Gastroesophageal sphincter (tissue), 3 donors: ENCODE measurements at regions not wholly inside any gene's neighbourhood (a gene's known extent, or its start where the extent isn't known, plus 50 kb on each side); places are given as distances from the start of the nearest gene placed in this dataset.

ENCODE experiments used
- CTCF ChIP-seq, 4 experiments: fragments of 200-600 bp in 2 of 4; fragments of 450-650 bp in 2 of 4; sonication (generic) in 1 of 4; IDR thresholded peaks; one replicate each; pipeline ENCODE4 v1.5.1; 2017 to 2019; ENCODE audit warnings: antibody characterized with exemption in 4 of 4, mild to moderate bottlenecking in 2 of 4, moderate library complexity in 2 of 4
- EP300 ChIP-seq: sonication (generic); formaldehyde crosslinking; IDR thresholded peaks from one replicate; pipeline ENCODE4 v1.6.1; 2017; ENCODE audit warnings: antibody characterized with exemption, mild to moderate bottlenecking
- POLR2A ChIP-seq, 2 donors: fragments of 450-650 bp; IDR thresholded peaks; one replicate each; pipeline ENCODE4 v1.6.1; 2017; ENCODE audit warnings: antibody characterized with exemption in 2 of 2, mild to moderate bottlenecking in 2 of 2, moderate library complexity in 1 of 2
- POLR2AphosphoS5 ChIP-seq: sonication (generic); formaldehyde crosslinking; IDR thresholded peaks from one replicate; pipeline ENCODE4 v1.6.1; 2017; ENCODE audit warnings: antibody characterized with exemption

GRCh38 chr4:116516711-116517110 is 568.7 kb downstream of the TRAM1L1 start:
- TF ChIP-seq CTCF (IDR thresholded peaks at IDR 0.05) = no peak
- TF ChIP-seq POLR2A (IDR thresholded peaks at IDR 0.05) = no peak
- no peak for TF ChIP-seq POLR2AphosphoS5
- no peak for TF ChIP-seq EP300
